Liver (tissue), 7 donors: ENCODE measurements at regions not wholly inside any gene's neighbourhood (a gene's known extent, or its start where the extent isn't known, plus 50 kb on each side); places are given as distances from the start of the nearest gene placed in this dataset.
"Not testable (repeated sequence)": the region's sequence is repeated elsewhere in the genome, so short reads cannot be mapped to it uniquely, and the experiment has no call there.

Experiments used
- DNase-seq: peaks from one replicate; pipeline ENCODE4 v3.0.0-alpha.2; 2017; ENCODE audit warnings: low spot score
- H3K27ac ChIP-seq, 2 donors: one replicate each; pipeline ENCODE4 v1.7.0; 2013; ENCODE audit warnings: inconsistent platforms in 2 of 2, low read length in 2 of 2, control low read depth in 1 of 2, low read depth in 1 of 2, mild to moderate bottlenecking in 1 of 2
- H3K27me3 ChIP-seq, 4 donors: one replicate each; pipeline versions ENCODE4 v1.6.1 to v1.7.0; 2013; ENCODE audit warnings: low read length in 3 of 4, inconsistent platforms in 1 of 4, mild to moderate bottlenecking in 1 of 4, moderate library complexity in 1 of 4; ENCODE audit not compliant: control insufficient read depth in 4 of 4, insufficient read depth in 4 of 4
- H3K36me3 ChIP-seq, 4 donors: one replicate each; pipeline versions ENCODE4 v1.6.1 to v1.7.0; 2013; ENCODE audit warnings: low read length in 3 of 4, mild to moderate bottlenecking in 3 of 4, low read depth in 1 of 4, moderate library complexity in 1 of 4; ENCODE audit not compliant: control insufficient read depth in 4 of 4, insufficient read depth in 3 of 4
- H3K4me1 ChIP-seq, 4 donors: one replicate each; pipeline versions ENCODE4 v1.6.1 to v1.7.0; 2013; ENCODE audit warnings: low read length in 3 of 4, mild to moderate bottlenecking in 3 of 4, moderate library complexity in 1 of 4; ENCODE audit not compliant: control insufficient read depth in 4 of 4, insufficient read depth in 4 of 4
- H3K4me3 ChIP-seq, 3 donors: one replicate each; pipeline versions ENCODE4 v1.6.1 to v1.7.0; 2013; ENCODE audit warnings: low read length in 3 of 3, control low read depth in 1 of 3, low read depth in 1 of 3, mild to moderate bottlenecking in 1 of 3
- H3K9ac ChIP-seq, 2 donors: one replicate each; pipeline ENCODE4 v1.7.0; 2013; ENCODE audit warnings: low read length in 2 of 2, mild to moderate bottlenecking in 2 of 2, moderate library complexity in 2 of 2, control low read depth in 1 of 2, low read depth in 1 of 2
- H3K9me3 ChIP-seq, 4 donors: one replicate each; pipeline versions ENCODE4 v1.6.1 to v1.7.0; 2013; ENCODE audit warnings: low read length in 3 of 4; ENCODE audit not compliant: control insufficient read depth in 4 of 4
- FOXA1 ChIP-seq: IDR thresholded peaks from 2 replicates; pipeline ENCODE4 v1.6.1; 2016; ENCODE audit warnings: antibody characterized with exemption
- HNF4A ChIP-seq, 2 donors: conservative IDR thresholded peaks; 2 replicates each; pipeline ENCODE4 v1.6.1; 2016; ENCODE audit warnings: antibody characterized with exemption in 2 of 2, mild to moderate bottlenecking in 2 of 2
- JUND ChIP-seq, 2 donors: IDR thresholded peaks; 2 replicates each; pipeline ENCODE4 v1.6.1; 2016; ENCODE audit warnings: antibody characterized with exemption in 2 of 2
- NR2F2 ChIP-seq: IDR thresholded peaks from 2 replicates; pipeline ENCODE4 v1.6.1; 2016; ENCODE audit warnings: antibody characterized with exemption
- RAD21 ChIP-seq, 2 donors: IDR thresholded peaks; 2 replicates each; pipeline ENCODE4 v1.6.1; 2016; ENCODE audit warnings: antibody characterized with exemption in 2 of 2, mild to moderate bottlenecking in 2 of 2
- RXRA ChIP-seq, 2 donors: IDR thresholded peaks; 2 replicates each; pipeline ENCODE4 v1.6.1; 2017 to 2018; ENCODE audit warnings: antibody characterized with exemption in 2 of 2, mild to moderate bottlenecking in 1 of 2
- SP1 ChIP-seq: IDR thresholded peaks from 2 replicates; pipeline ENCODE4 v1.6.1; 2018; ENCODE audit warnings: antibody characterized with exemption, mild to moderate bottlenecking
- YY1 ChIP-seq: IDR thresholded peaks from 2 replicates; pipeline ENCODE4 v1.6.1; 2016; ENCODE audit warnings: antibody characterized with exemption, mild to moderate bottlenecking
- WGBS: extraction: QIAGEN DNeasy Blood & Tissue Kit; methylation state at CpG from one replicate; pipeline ENCODE4 v1.1.7; 2013; 5-methylcytosine and 5-hydroxymethylcytosine counted together
- TF ChIP-seq, protein P1 (sequence below): IDR thresholded peaks from 2 replicates; pipeline ENCODE4 v1.6.1; 2016; ENCODE audit warnings: antibody characterized with exemption, mild to moderate bottlenecking
- TF ChIP-seq, protein P2 (sequence below): IDR thresholded peaks from 2 replicates; pipeline ENCODE4 v1.6.1; 2016; ENCODE audit warnings: antibody characterized with exemption
- TF ChIP-seq, protein P3 (sequence below): IDR thresholded peaks from 2 replicates; pipeline ENCODE4 v1.6.1; 2016; ENCODE audit warnings: antibody characterized with exemption
- donor health status: healthy.
- donor health status: healthy.
- donor health status: healthy.
- donor health status: healthy.

DNA sequence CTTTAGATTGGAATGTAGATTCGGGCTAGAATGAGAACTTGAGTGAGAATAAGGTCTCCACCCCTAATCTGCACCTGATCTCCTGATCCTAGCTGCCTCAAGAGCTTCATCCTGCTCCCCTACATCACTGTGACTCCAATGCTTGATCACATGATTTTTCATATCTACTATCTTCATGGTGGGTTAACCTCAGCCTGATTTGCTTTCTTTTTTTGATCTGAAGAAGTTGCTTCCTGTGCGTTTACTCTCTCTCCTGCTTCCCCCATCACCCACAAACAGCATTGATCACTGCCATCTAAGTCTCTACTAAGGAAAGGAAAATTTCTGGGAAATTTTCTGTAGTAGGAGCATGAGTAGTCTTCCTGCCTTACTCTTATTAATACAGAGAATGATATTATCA lies 1542.1 kb upstream of the SLC10A2 start:
- DNase-seq = no peak
- 58% methylated on average over 2 of the region's 2 CpGs for WGBS
- H3K9ac ChIP-seq = no peak overlapping the region
- H3K27ac ChIP-seq = no peak overlapping the region
- peaks cover 0 to 1% (median 0%) of the 10 kb centered on the region in 4 donors for H3K9me3 ChIP-seq
- H3K4me3 ChIP-seq = no peak overlapping the region
- peaks cover 0 to 2% (median 0%) of the 10 kb centered on the region in 4 donors for H3K27me3 ChIP-seq
- TF ChIP-seq NR2F2 (no peak), YY1 (no peak), SP1 (no peak), RAD21 (IDR thresholded peaks at IDR 0.05) (no peak), RXRA (IDR thresholded peaks at IDR 0.05) (no peak), FOXA1 (no peak)
- TF ChIP-seq, protein P1, sequence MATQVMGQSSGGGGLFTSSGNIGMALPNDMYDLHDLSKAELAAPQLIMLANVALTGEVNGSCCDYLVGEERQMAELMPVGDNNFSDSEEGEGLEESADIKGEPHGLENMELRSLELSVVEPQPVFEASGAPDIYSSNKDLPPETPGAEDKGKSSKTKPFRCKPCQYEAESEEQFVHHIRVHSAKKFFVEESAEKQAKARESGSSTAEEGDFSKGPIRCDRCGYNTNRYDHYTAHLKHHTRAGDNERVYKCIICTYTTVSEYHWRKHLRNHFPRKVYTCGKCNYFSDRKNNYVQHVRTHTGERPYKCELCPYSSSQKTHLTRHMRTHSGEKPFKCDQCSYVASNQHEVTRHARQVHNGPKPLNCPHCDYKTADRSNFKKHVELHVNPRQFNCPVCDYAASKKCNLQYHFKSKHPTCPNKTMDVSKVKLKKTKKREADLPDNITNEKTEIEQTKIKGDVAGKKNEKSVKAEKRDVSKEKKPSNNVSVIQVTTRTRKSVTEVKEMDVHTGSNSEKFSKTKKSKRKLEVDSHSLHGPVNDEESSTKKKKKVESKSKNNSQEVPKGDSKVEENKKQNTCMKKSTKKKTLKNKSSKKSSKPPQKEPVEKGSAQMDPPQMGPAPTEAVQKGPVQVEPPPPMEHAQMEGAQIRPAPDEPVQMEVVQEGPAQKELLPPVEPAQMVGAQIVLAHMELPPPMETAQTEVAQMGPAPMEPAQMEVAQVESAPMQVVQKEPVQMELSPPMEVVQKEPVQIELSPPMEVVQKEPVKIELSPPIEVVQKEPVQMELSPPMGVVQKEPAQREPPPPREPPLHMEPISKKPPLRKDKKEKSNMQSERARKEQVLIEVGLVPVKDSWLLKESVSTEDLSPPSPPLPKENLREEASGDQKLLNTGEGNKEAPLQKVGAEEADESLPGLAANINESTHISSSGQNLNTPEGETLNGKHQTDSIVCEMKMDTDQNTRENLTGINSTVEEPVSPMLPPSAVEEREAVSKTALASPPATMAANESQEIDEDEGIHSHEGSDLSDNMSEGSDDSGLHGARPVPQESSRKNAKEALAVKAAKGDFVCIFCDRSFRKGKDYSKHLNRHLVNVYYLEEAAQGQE = no peak
- TF ChIP-seq, protein P2, sequence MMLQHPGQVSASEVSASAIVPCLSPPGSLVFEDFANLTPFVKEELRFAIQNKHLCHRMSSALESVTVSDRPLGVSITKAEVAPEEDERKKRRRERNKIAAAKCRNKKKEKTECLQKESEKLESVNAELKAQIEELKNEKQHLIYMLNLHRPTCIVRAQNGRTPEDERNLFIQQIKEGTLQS = no peak
- no peaks in the 10 kb centered on the region for H3K4me1 ChIP-seq
- H3K36me3 ChIP-seq = no peaks in the 10 kb centered on the region

DNA sequence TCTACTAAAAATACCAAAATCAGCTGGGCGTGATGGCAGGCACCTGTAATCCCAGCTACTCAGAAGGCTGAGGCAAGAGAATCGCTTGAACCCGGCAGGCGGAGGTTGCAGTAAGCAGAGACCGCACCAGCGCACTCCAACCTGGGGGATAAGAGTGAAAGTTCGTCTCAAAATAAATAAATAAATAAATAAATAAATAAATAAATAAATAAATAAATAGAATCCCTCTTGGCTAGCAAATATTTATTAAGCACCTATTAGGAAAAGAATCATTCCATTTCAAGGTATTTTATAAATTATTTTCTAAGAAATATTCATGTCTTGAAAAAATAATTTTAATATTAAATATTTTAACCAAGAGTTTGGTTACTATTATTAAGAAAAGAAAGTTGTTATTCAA lies 1539.2 kb upstream of the SLC10A2 start:
- H3K9ac ChIP-seq = not testable (repeated sequence)
- 88% methylated on average over 7 of the region's 7 CpGs for WGBS

DNA sequence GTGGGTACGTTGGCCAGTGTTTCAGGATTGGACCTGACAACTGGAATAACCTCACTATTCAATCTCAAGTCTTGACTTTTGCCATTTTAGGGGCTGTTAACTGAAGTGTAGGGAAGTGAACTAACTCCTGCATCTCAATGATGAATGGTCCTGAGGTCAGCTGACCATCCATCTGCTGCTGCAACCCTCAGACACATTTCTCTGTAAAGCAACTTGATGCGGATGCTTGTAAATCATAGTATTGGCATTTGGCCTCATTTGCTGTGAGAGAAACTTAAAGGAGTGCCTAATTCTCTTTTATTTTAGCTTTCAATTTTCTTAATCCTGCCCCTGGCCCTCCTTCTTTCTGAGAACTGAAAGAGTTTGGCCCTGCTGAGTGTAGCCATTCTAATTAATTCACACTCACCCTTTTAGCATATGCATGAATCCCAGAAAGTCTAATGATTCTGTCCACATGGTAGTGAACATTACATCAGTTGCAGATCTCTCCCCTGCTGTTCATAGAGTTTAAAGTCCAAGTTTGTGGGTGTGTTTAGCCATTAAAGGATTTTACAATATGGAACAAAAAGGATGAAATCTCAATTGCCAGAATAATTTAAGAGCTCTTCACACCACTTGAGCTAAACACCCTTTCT lies 1531.4 kb upstream of the SLC10A2 start:
- Histone ChIP-seq H3K27ac (no peak overlapping the region), H3K9ac (no peak overlapping the region), H3K27me3 (no peaks in the 10 kb centered on the region), H3K4me1 (no peaks in the 10 kb centered on the region), H3K36me3 (no peaks in the 10 kb centered on the region), H3K9me3 (no peaks in the 10 kb centered on the region), H3K4me3 (no peak overlapping the region)
- WGBS = 82% methylated on average over 2 of the region's 2 CpGs
- TF ChIP-seq, protein P2 = no peak
- TF ChIP-seq YY1 (no peak), JUND (IDR thresholded peaks at IDR 0.05) (no peak), SP1 (no peak), HNF4A (conservative IDR thresholded peaks at IDR 0.05) (no peak)
- TF ChIP-seq, protein P3, sequence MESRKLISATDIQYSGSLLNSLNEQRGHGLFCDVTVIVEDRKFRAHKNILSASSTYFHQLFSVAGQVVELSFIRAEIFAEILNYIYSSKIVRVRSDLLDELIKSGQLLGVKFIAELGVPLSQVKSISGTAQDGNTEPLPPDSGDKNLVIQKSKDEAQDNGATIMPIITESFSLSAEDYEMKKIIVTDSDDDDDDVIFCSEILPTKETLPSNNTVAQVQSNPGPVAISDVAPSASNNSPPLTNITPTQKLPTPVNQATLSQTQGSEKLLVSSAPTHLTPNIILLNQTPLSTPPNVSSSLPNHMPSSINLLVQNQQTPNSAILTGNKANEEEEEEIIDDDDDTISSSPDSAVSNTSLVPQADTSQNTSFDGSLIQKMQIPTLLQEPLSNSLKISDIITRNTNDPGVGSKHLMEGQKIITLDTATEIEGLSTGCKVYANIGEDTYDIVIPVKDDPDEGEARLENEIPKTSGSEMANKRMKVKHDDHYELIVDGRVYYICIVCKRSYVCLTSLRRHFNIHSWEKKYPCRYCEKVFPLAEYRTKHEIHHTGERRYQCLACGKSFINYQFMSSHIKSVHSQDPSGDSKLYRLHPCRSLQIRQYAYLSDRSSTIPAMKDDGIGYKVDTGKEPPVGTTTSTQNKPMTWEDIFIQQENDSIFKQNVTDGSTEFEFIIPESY = no peak
- DNase-seq = no peak

More for the DNA sequence above, 1539.2 kb upstream of the SLC10A2 start:
- H3K4me3 ChIP-seq, H3K36me3 ChIP-seq, H3K27me3 ChIP-seq, H3K4me1 ChIP-seq, DNase-seq, H3K9me3 ChIP-seq, H3K27ac ChIP-seq: not testable (repeated sequence)
